Testis (tissue), 2 donors: ENCODE measurements at regions not wholly inside any gene's neighbourhood (a gene's known extent, or its start where the extent isn't known, plus 50 kb on each side); places are given as distances from the start of the nearest gene placed in this dataset.

Source experiments
- POLR2A ChIP-seq: fragments of 450-650 bp; IDR thresholded peaks from one replicate; pipeline ENCODE4 v1.6.1; 2017; ENCODE audit warnings: antibody characterized with exemption, mild to moderate bottlenecking, moderate library complexity
- TF ChIP-seq, protein P1 (sequence below), 3 experiments: fragments of 450-650 bp in 2 of 3; fragments of 200-600 bp in 1 of 3; sonication (generic) in 1 of 3; IDR thresholded peaks; one replicate each; pipeline ENCODE4 v1.5.1; 2016 to 2019; ENCODE audit warnings: antibody characterized with exemption in 3 of 3, mild to moderate bottlenecking in 2 of 3, moderate library complexity in 1 of 3

DNA sequence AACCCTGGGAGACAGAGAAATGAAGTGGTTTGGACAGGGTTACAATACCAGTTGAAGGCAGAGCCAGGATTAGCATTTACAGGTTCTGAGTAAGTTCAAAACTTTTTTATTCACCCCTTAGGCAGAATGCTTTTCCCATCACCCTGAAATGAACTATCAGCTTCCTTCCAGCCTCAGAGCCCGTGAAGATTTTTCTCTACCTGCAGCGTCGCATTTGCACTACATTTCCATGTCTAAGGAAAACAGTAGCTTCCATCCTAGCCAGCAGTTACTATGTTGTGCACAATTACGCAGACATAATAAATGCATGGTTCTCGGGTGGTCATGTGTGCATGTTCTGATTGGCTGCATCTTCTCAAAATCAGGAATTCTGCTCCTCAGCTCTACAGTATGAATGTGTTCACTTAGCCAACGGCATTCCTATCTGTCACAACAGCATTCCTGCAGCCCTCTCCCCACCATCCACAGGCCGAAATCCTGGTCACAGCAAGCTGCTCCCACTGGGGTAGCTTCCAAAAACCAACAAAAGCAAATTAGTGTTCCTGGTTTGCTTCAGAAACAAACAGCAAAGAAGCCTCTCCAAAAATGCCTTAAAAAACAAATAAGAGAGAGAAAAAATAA, 510.8 kb upstream of the SEMA6D start:
- TF ChIP-seq, protein P1, sequence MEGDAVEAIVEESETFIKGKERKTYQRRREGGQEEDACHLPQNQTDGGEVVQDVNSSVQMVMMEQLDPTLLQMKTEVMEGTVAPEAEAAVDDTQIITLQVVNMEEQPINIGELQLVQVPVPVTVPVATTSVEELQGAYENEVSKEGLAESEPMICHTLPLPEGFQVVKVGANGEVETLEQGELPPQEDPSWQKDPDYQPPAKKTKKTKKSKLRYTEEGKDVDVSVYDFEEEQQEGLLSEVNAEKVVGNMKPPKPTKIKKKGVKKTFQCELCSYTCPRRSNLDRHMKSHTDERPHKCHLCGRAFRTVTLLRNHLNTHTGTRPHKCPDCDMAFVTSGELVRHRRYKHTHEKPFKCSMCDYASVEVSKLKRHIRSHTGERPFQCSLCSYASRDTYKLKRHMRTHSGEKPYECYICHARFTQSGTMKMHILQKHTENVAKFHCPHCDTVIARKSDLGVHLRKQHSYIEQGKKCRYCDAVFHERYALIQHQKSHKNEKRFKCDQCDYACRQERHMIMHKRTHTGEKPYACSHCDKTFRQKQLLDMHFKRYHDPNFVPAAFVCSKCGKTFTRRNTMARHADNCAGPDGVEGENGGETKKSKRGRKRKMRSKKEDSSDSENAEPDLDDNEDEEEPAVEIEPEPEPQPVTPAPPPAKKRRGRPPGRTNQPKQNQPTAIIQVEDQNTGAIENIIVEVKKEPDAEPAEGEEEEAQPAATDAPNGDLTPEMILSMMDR (IDR thresholded peaks at IDR 0.05) = no peak
- TF ChIP-seq POLR2A = no peak
